Heart left ventricle (tissue), 13 donors: ENCODE measurements at regions not wholly inside any gene's neighbourhood (a gene's known extent, or its start where the extent isn't known, plus 50 kb on each side); places are given as distances from the start of the nearest gene placed in this dataset.
A peak's percentile ranks its signal among the peaks of the same experiment; 100 is the strongest.

Experiments used
- CTCF ChIP-seq, 12 donors: fragments of 200-600 bp; sonication (generic) in 4 of 12; IDR thresholded peaks; one replicate each; pipeline versions ENCODE4 v1.5.0 to v1.8.0; 2018 to 2022; ENCODE audit warnings: antibody characterized with exemption in 12 of 12, mild to moderate bottlenecking in 5 of 12
- POLR2A ChIP-seq, 2 donors: fragments of 450-650 bp; IDR thresholded peaks; one replicate each; pipeline ENCODE4 v1.6.1; 2017; ENCODE audit warnings: antibody characterized with exemption in 2 of 2, mild to moderate bottlenecking in 2 of 2, moderate library complexity in 2 of 2
- donor health status: ischemic (EF 13 %, LVEDD 7.1; RV severe dilation, severe dysfunction).
- donor health status: DM: no; HTN: yes; CAD: no.
- donor health status: DM: no; HTN: no; CAD: no.
- donor health status: ischemic (EF 25% LVEDD 6.9; RV normal size, moderate dysfunction).
- donor health status: ischemic (EF 25% LVEDD 5.7; RV mildly dilated, moderate dysfunction).
- donor health status: ischemic (EF 35%, LVEDD 5.7; RV mildly dilated, moderate dysfunction).
- donor health status: nonischemic (EF 11% LVEDD 7.7; RV severe dilation, severe dysfunction).
- donor health status: DM: yes; HTN: yes; CAD: no.
- donor health status: PGD.
- donor health status: ischemic (EF 29% LVEDD 5.4; RV normal size, mild dysfunction).
- donor health status: nonischemic (EF 23%, LVEDD 6.1; RV moderate dilation, normal function).

GRCh38 chr13:71303144-71303543 is 563.9 kb downstream of the DACH1 start:
- TF ChIP-seq CTCF (IDR thresholded peaks at IDR 0.05) (peak in 6 of 12 donors; percentile 8 to 43 (median 22)), POLR2A (IDR thresholded peaks at IDR 0.05) (no peak)
